GM12878 (cell line): ENCODE measurements at regions not wholly inside any gene's neighbourhood (a gene's known extent, or its start where the extent isn't known, plus 50 kb on each side); places are given as distances from the start of the nearest gene placed in this dataset.
"Not testable (repeated sequence)": the region's sequence is repeated elsewhere in the genome, so short reads cannot be mapped to it uniquely, and the experiment has no call there.

Experiments used
- EGR1 ChIP-seq, 2 experiments: IDR thresholded peaks; 1 replicate in 1 of 2; 2 replicates in 1 of 2; pipeline ENCODE4 v1.6.1; 2011 to 2012; ENCODE audit warnings: low read depth in 2 of 2, low read length in 2 of 2, borderline replicate concordance in 1 of 2, mild to moderate bottlenecking in 1 of 2, moderate library complexity in 1 of 2
- ESRRA ChIP-seq: IDR thresholded peaks from 2 replicates; pipeline ENCODE4 v1.6.1; 2012; ENCODE audit warnings: mild to moderate bottlenecking, low read length, improper control_type of control experiment
- GATAD2B ChIP-seq: fragments of 450-650 bp; conservative IDR thresholded peaks from 2 replicates; pipeline ENCODE4 v1.6.1; 2017; ENCODE audit warnings: low read depth, mild to moderate bottlenecking, moderate library complexity
- HCFC1 ChIP-seq: fragments of 150-350 bp; IDR thresholded peaks from 2 replicates; pipeline ENCODE4 v1.6.1; 2014; ENCODE audit warnings: low read length
- HDGF ChIP-seq: fragments of 450-650 bp; IDR thresholded peaks from 2 replicates; pipeline ENCODE4 v1.6.1; 2016; ENCODE audit warnings: antibody characterized with exemption
- IKZF2 ChIP-seq, 2 experiments: fragments of 450-650 bp; IDR thresholded peaks; 2 replicates each; pipeline ENCODE4 v1.6.1; 2017; ENCODE audit warnings: mild to moderate bottlenecking in 2 of 2, moderate library complexity in 2 of 2
- POLR2A ChIP-seq: IDR thresholded peaks from 2 replicates; pipeline ENCODE4 v1.6.1; 2011; ENCODE audit warnings: low read depth, mild to moderate bottlenecking, low read length
- POLR2AphosphoS5 ChIP-seq: IDR thresholded peaks from 2 replicates; pipeline ENCODE4 v1.6.1; 2011; ENCODE audit warnings: mild to moderate bottlenecking, low read length, inconsistent platforms
- RFX5 ChIP-seq: IDR thresholded peaks from 2 replicates; pipeline ENCODE4 v1.6.1; 2011; ENCODE audit warnings: low read depth, low read length, improper control_type of control experiment
- TCF3 ChIP-seq: IDR thresholded peaks from 2 replicates; pipeline ENCODE4 v1.6.1; 2012; ENCODE audit warnings: low read depth, mild to moderate bottlenecking, low read length, borderline replicate concordance; ENCODE audit not compliant: insufficient read depth
- TF ChIP-seq, protein P1 (sequence below), 3 experiments: IDR thresholded peaks in 2 of 3; conservative IDR thresholded peaks in 1 of 3; 2 replicates each; pipeline ENCODE4 v1.5.1; 2011; ENCODE audit warnings: low read depth in 3 of 3, low read length in 3 of 3, mild to moderate bottlenecking in 3 of 3, control low read depth in 2 of 3, moderate library complexity in 2 of 3, inconsistent platforms in 1 of 3, mixed read lengths in 1 of 3; ENCODE audit not compliant: control insufficient read depth in 2 of 3, insufficient read depth in 1 of 3; ENCODE audit errors: extremely low read depth in 1 of 3
- TF ChIP-seq, protein P2 (sequence below): IDR thresholded peaks from 2 replicates; pipeline ENCODE4 v1.6.1; 2012; ENCODE audit warnings: mild to moderate bottlenecking, low read depth, low read length
- TF ChIP-seq, protein P3 (sequence below): fragments of 450-650 bp; IDR thresholded peaks from 2 replicates; pipeline ENCODE4 v1.6.1; 2017; ENCODE audit warnings: mild to moderate bottlenecking, moderate library complexity

DNA sequence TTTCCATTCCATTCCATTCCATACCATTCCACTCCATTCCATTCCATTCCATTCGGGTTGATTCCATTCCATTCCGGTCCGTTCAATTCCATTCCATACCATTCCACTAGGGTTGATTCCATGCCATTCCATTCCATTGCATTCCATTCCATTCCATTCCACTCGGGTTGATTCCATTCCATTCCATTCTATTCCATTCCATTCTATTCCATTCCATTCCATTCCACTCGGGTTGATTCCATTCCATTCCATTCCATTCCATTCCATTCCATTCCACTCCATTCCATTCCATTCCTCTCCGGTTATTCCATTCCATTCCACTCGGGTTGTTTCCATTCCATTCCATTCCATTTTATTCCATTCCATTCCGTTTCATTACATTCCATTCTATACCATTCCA lies 155.9 kb downstream of the CWH43 start:
- TF ChIP-seq POLR2A; HDGF; TCF3; HCFC1; POLR2AphosphoS5; GATAD2B; IKZF2 (IDR thresholded peaks at IDR 0.05); ESRRA; RFX5; EGR1 (IDR thresholded peaks at IDR 0.05; ENCODE audit: borderline replicate concordance in 1 of 2, low read depth in 2 of 2, low read length in 2 of 2): not testable (repeated sequence)
- TF ChIP-seq, protein P1, sequence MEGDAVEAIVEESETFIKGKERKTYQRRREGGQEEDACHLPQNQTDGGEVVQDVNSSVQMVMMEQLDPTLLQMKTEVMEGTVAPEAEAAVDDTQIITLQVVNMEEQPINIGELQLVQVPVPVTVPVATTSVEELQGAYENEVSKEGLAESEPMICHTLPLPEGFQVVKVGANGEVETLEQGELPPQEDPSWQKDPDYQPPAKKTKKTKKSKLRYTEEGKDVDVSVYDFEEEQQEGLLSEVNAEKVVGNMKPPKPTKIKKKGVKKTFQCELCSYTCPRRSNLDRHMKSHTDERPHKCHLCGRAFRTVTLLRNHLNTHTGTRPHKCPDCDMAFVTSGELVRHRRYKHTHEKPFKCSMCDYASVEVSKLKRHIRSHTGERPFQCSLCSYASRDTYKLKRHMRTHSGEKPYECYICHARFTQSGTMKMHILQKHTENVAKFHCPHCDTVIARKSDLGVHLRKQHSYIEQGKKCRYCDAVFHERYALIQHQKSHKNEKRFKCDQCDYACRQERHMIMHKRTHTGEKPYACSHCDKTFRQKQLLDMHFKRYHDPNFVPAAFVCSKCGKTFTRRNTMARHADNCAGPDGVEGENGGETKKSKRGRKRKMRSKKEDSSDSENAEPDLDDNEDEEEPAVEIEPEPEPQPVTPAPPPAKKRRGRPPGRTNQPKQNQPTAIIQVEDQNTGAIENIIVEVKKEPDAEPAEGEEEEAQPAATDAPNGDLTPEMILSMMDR (IDR thresholded peaks at IDR 0.05 in 2 of 3, conservative IDR thresholded peaks at IDR 0.05 in 1 of 3; ENCODE audit: control insufficient read depth in 2 of 3, extremely low read depth in 1 of 3, insufficient read depth in 1 of 3, low read depth in 3 of 3, low read length in 3 of 3) = not testable (repeated sequence)
- TF ChIP-seq, protein P2, sequence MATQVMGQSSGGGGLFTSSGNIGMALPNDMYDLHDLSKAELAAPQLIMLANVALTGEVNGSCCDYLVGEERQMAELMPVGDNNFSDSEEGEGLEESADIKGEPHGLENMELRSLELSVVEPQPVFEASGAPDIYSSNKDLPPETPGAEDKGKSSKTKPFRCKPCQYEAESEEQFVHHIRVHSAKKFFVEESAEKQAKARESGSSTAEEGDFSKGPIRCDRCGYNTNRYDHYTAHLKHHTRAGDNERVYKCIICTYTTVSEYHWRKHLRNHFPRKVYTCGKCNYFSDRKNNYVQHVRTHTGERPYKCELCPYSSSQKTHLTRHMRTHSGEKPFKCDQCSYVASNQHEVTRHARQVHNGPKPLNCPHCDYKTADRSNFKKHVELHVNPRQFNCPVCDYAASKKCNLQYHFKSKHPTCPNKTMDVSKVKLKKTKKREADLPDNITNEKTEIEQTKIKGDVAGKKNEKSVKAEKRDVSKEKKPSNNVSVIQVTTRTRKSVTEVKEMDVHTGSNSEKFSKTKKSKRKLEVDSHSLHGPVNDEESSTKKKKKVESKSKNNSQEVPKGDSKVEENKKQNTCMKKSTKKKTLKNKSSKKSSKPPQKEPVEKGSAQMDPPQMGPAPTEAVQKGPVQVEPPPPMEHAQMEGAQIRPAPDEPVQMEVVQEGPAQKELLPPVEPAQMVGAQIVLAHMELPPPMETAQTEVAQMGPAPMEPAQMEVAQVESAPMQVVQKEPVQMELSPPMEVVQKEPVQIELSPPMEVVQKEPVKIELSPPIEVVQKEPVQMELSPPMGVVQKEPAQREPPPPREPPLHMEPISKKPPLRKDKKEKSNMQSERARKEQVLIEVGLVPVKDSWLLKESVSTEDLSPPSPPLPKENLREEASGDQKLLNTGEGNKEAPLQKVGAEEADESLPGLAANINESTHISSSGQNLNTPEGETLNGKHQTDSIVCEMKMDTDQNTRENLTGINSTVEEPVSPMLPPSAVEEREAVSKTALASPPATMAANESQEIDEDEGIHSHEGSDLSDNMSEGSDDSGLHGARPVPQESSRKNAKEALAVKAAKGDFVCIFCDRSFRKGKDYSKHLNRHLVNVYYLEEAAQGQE = not testable (repeated sequence)
- TF ChIP-seq, protein P3, sequence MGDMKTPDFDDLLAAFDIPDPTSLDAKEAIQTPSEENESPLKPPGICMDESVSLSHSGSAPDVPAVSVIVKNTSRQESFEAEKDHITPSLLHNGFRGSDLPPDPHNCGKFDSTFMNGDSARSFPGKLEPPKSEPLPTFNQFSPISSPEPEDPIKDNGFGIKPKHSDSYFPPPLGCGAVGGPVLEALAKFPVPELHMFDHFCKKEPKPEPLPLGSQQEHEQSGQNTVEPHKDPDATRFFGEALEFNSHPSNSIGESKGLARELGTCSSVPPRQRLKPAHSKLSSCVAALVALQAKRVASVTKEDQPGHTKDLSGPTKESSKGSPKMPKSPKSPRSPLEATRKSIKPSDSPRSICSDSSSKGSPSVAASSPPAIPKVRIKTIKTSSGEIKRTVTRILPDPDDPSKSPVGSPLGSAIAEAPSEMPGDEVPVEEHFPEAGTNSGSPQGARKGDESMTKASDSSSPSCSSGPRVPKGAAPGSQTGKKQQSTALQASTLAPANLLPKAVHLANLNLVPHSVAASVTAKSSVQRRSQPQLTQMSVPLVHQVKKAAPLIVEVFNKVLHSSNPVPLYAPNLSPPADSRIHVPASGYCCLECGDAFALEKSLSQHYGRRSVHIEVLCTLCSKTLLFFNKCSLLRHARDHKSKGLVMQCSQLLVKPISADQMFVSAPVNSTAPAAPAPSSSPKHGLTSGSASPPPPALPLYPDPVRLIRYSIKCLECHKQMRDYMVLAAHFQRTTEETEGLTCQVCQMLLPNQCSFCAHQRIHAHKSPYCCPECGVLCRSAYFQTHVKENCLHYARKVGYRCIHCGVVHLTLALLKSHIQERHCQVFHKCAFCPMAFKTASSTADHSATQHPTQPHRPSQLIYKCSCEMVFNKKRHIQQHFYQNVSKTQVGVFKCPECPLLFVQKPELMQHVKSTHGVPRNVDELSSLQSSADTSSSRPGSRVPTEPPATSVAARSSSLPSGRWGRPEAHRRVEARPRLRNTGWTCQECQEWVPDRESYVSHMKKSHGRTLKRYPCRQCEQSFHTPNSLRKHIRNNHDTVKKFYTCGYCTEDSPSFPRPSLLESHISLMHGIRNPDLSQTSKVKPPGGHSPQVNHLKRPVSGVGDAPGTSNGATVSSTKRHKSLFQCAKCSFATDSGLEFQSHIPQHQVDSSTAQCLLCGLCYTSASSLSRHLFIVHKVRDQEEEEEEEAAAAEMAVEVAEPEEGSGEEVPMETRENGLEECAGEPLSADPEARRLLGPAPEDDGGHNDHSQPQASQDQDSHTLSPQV = not testable (repeated sequence)
